ENCODE measurements at regions not wholly inside any gene's neighbourhood (a gene's known extent, or its start where the extent isn't known, plus 50 kb on each side); places are given as distances from the start of the nearest gene placed in this dataset.

DNA sequence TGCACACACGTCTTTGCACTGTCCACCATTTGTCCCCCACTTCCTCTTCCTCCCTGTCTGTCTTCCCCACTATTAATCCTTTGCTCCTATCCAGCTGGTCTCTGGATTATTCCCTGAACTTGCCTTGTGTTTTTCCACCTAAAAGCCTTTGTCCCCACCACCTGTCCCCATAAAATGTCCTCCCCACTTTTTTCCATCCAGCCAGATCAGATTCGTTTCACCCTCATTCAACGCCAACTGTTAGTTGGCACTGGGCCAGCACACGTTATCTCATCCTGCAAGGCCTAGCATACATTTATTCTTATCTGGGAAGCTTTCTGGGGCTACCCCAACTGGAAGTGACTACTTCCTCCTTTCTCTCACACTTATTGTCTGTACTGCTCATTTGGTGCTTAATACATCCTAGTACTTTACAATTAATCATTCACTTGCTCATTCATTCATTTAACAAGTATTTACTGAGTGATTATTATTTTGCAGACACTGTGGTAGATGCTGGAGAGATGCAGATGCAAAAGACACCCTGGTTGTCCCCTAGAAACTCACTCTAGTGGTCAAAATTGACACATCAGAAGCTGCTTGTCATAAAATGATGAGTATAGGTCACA is 96.2 kb downstream of the RASSF10 start (continued):
- TF ChIP-seq RCOR1 (IDR thresholded peaks at IDR 0.05; ENCODE audit: borderline replicate concordance in 1 of 2, low read depth in 2 of 2, low read length in 2 of 2) (peak; percentile 79 to 98), ZNF41 (CRISPR knock-in tag; conservative IDR thresholded peaks at IDR 0.05) (0 out of 2 replicates have a peak, but pooled peaks have one; percentile 43), TOE1 (IDR thresholded peaks at IDR 0.05; ENCODE audit: borderline replicate concordance) (peak; percentile 67; the same call in 1 of the 2 replicates), TOE1 (CRISPR knock-in tag; IDR thresholded peaks at IDR 0.05; ENCODE audit: borderline replicate concordance, low read depth) (no peak), NR2C1 (IDR thresholded peaks at IDR 0.05) (0 out of 2 replicates have a peak, but pooled peaks have one; percentile 21), NR2C1 (tag; IDR thresholded peaks at IDR 0.05) (no peak), SP1 (CRISPR knock-in tag; IDR thresholded peaks at IDR 0.05) (peak; percentile 66), RBM25 (IDR thresholded peaks at IDR 0.05; ENCODE audit: low read depth, low read length, severe bottlenecking) (no peak), SREBF2 (CRISPR knock-in tag; IDR thresholded peaks at IDR 0.05) (no peak), LCOR (CRISPR knock-in tag; IDR thresholded peaks at IDR 0.05) (peak; percentile 81), RBM22 (IDR thresholded peaks at IDR 0.05; ENCODE audit: low read depth, low read length, poor library complexity, severe bottlenecking) (no peak), RAD21 (CRISPR knock-in tag; conservative IDR thresholded peaks at IDR 0.05 in 1 of 2, IDR thresholded peaks at IDR 0.05 in 1 of 2) (peak in 1 of 2 experiments; percentile 73; a peak in 3 of 4 replicates), OTX1 (CRISPR knock-in tag; IDR thresholded peaks at IDR 0.05) (peak; percentile 84), BACH1 (tag; IDR thresholded peaks at IDR 0.05) (0 out of 2 replicates have a peak, but pooled peaks have one; percentile 33), ZNF175 (CRISPR knock-in tag; IDR thresholded peaks at IDR 0.05; ENCODE audit: low read depth) (peak; percentile 73; the same call in 1 of the 2 replicates), TAF1 (IDR thresholded peaks at IDR 0.05; ENCODE audit: control insufficient read depth, extremely low read depth, insufficient read depth, low read length, severe bottlenecking) (no peak), POLR2AphosphoS5 (IDR thresholded peaks at IDR 0.05; ENCODE audit: control insufficient read depth, insufficient read depth, low read depth, low read length) (peak; percentile 93), ZNF778 (CRISPR knock-in tag; IDR thresholded peaks at IDR 0.05) (no peak), KAT7 (CRISPR knock-in tag; IDR thresholded peaks at IDR 0.05; ENCODE audit: borderline replicate concordance) (no peak)
- TF ChIP-seq, protein P1, sequence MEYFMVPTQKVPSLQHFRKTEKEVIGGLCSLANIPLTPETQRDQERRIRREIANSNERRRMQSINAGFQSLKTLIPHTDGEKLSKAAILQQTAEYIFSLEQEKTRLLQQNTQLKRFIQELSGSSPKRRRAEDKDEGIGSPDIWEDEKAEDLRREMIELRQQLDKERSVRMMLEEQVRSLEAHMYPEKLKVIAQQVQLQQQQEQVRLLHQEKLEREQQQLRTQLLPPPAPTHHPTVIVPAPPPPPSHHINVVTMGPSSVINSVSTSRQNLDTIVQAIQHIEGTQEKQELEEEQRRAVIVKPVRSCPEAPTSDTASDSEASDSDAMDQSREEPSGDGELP (CRISPR knock-in tag; IDR thresholded peaks at IDR 0.05; ENCODE audit: borderline replicate concordance), result peak; percentile 54
- TF ChIP-seq, protein P2, sequence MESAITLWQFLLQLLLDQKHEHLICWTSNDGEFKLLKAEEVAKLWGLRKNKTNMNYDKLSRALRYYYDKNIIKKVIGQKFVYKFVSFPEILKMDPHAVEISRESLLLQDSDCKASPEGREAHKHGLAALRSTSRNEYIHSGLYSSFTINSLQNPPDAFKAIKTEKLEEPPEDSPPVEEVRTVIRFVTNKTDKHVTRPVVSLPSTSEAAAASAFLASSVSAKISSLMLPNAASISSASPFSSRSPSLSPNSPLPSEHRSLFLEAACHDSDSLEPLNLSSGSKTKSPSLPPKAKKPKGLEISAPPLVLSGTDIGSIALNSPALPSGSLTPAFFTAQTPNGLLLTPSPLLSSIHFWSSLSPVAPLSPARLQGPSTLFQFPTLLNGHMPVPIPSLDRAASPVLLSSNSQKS (CRISPR knock-in tag; IDR thresholded peaks at IDR 0.05), result no peak
- TF ChIP-seq, protein P3, sequence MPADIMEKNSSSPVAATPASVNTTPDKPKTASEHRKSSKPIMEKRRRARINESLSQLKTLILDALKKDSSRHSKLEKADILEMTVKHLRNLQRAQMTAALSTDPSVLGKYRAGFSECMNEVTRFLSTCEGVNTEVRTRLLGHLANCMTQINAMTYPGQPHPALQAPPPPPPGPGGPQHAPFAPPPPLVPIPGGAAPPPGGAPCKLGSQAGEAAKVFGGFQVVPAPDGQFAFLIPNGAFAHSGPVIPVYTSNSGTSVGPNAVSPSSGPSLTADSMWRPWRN (IDR thresholded peaks at IDR 0.05; ENCODE audit: low read depth), result peak; percentile 79
- TF ChIP-seq, protein P4, sequence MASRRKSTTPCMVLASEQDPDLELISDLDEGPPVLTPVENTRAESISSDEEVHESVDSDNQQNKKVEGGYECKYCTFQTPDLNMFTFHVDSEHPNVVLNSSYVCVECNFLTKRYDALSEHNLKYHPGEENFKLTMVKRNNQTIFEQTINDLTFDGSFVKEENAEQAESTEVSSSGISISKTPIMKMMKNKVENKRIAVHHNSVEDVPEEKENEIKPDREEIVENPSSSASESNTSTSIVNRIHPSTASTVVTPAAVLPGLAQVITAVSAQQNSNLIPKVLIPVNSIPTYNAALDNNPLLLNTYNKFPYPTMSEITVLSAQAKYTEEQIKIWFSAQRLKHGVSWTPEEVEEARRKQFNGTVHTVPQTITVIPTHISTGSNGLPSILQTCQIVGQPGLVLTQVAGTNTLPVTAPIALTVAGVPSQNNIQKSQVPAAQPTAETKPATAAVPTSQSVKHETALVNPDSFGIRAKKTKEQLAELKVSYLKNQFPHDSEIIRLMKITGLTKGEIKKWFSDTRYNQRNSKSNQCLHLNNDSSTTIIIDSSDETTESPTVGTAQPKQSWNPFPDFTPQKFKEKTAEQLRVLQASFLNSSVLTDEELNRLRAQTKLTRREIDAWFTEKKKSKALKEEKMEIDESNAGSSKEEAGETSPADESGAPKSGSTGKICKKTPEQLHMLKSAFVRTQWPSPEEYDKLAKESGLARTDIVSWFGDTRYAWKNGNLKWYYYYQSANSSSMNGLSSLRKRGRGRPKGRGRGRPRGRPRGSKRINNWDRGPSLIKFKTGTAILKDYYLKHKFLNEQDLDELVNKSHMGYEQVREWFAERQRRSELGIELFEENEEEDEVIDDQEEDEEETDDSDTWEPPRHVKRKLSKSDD (conservative IDR thresholded peaks at IDR 0.05; ENCODE audit: low read length), result no peak
